HFFc6 (cell line): ENCODE measurements at regions not wholly inside any gene's neighbourhood (a gene's known extent, or its start where the extent isn't known, plus 50 kb on each side); places are given as distances from the start of the nearest gene placed in this dataset.

ENCODE experiments used
- DNase-seq: peaks from one replicate; pipeline ENCODE4 v3.0.0-alpha.2; 2018
- H3K27ac Mint-ChIP-seq: 2 replicates; pipeline ENCODE4 v1.8.0; 2020; ENCODE audit warnings: mild to moderate bottlenecking, mixed read lengths
- H3K27me3 Mint-ChIP-seq: 2 replicates; pipeline ENCODE4 v1.8.0; 2021; ENCODE audit warnings: mild to moderate bottlenecking, moderate library complexity, mixed read lengths; ENCODE audit not compliant: insufficient read depth
- H3K36me3 Mint-ChIP-seq: 2 replicates; pipeline ENCODE4 v1.8.0; 2021; ENCODE audit warnings: low read depth, mixed read lengths
- H3K4me1 Mint-ChIP-seq: 2 replicates; pipeline ENCODE4 v1.8.0; 2020; ENCODE audit warnings: low read depth, mixed read lengths
- H3K4me3 Mint-ChIP-seq: 2 replicates; pipeline ENCODE4 v1.8.0; 2020; ENCODE audit warnings: mild to moderate bottlenecking, moderate library complexity, mixed read lengths
- H3K9me3 Mint-ChIP-seq: 2 replicates; pipeline ENCODE4 v1.8.0; 2020; ENCODE audit warnings: mild to moderate bottlenecking, mixed read lengths
- TF ChIP-seq, protein P1 (sequence below): fragments of 200-600 bp; sonication (generic); IDR thresholded peaks from 2 replicates; pipeline ENCODE4 v1.5.0; 2021; ENCODE audit warnings: antibody characterized with exemption, mild to moderate bottlenecking

DNA sequence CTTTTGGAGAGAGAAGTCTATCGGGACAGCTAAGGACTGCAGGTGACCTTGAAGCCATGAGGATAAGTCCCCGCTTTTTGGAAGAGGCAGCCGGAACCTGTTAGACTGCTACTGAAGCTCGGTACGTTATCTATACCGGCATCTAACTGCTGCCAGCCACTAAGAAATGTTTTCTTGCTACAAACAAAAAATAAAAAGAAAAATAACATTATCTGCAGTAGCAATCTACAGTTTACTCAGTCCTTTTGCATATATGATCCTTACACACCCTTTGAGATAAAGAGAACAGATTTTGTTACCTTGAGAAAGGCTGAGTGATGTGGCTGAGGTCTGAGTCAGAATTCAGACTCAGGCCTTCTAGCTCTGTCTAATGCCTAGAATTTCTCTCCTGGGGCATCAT is 314.6 kb downstream of the CDH26 start:
- peaks cover 9% of the 10 kb centered on the region for H3K4me1 Mint-ChIP-seq
- H3K9me3 Mint-ChIP-seq: no peaks in the 10 kb centered on the region
- no peak for DNase-seq
- H3K27ac Mint-ChIP-seq: no peak overlapping the region
- no peaks in the 10 kb centered on the region for H3K36me3 Mint-ChIP-seq
- H3K4me3 Mint-ChIP-seq: no peak overlapping the region
- TF ChIP-seq, protein P1, sequence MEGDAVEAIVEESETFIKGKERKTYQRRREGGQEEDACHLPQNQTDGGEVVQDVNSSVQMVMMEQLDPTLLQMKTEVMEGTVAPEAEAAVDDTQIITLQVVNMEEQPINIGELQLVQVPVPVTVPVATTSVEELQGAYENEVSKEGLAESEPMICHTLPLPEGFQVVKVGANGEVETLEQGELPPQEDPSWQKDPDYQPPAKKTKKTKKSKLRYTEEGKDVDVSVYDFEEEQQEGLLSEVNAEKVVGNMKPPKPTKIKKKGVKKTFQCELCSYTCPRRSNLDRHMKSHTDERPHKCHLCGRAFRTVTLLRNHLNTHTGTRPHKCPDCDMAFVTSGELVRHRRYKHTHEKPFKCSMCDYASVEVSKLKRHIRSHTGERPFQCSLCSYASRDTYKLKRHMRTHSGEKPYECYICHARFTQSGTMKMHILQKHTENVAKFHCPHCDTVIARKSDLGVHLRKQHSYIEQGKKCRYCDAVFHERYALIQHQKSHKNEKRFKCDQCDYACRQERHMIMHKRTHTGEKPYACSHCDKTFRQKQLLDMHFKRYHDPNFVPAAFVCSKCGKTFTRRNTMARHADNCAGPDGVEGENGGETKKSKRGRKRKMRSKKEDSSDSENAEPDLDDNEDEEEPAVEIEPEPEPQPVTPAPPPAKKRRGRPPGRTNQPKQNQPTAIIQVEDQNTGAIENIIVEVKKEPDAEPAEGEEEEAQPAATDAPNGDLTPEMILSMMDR: no peak
- H3K27me3 Mint-ChIP-seq: peaks cover 8% of the 10 kb centered on the region

DNA sequence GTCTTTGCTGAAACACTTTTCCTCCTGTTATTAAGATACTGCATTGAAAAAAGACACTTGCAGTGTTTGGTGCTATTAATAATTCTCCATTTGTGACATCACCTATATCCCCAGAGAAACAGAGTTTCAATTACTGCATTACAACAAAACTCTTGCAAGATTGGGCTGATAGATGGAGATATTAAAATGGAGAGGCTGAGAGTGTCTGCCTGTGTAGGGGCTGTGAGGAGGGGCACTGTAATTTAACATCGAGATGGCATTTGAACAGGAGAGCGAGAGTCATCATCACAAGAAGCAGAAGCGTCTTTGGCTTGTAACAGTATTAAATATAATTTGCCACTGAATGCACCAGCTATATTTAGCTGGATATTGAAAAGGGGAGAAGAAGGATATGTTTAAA is 316.5 kb downstream of the CDH26 start:
- peaks cover 18% of the 10 kb centered on the region for H3K4me1 Mint-ChIP-seq
- DNase-seq: no peak
- H3K36me3 Mint-ChIP-seq: no peaks in the 10 kb centered on the region
- H3K9me3 Mint-ChIP-seq: no peaks in the 10 kb centered on the region
- TF ChIP-seq, protein P1: no peak
- no peak overlapping the region for H3K4me3 Mint-ChIP-seq
- peaks cover 7% of the 10 kb centered on the region for H3K27me3 Mint-ChIP-seq
- no peak overlapping the region for H3K27ac Mint-ChIP-seq

DNA sequence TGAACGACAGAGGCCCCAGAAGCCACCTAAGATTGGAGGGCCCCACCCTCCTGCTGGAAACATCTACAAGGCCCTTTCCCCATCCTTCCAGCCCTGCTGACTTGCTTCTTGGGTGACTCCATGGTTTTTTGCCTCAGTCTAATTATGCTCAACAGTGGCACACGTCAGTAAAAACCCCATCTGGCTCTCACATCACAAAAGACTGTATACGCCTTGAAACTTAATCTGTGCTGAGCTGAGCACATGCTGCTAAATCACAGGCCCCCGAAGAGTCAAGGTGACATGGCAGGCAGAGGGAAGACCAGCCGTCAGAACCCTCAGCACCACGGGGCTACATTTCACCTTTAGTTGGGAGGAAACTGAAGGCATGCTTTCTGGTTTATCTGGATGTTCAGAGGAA is 323.1 kb downstream of the CDH26 start:
- Mint-ChIP-seq H3K27me3 (peaks cover 2% of the 10 kb centered on the region; the same call in 1 of the 2 replicates), H3K36me3 (peaks cover 6% of the 10 kb centered on the region), H3K27ac (no peak overlapping the region), H3K4me1 (peaks cover 12% of the 10 kb centered on the region), H3K9me3 (peaks cover 19% of the 10 kb centered on the region), H3K4me3 (no peak overlapping the region)
- TF ChIP-seq, protein P1: no peak
- DNase-seq: no peak

DNA sequence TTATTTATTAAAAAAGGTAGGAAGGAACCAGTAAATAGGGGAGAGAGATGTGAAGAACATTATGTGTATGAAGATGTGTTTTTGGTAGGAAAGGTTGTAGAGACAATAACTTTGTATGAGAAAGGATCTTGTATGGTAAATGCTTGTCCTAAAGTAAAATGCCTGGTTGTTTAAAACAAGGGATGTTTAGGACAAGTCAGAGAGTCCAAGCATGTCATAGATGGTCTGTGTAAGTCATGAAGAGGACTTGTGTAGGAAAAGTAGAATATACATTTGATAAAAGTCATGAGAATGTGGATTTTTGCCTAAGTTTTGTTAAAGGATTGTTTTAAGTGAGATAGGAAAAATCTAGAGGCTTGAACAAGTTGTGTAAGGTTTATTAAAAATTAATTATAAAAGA is 325.1 kb downstream of the CDH26 start:
- Mint-ChIP-seq H3K4me3 (no peak overlapping the region), H3K27me3 (peaks cover 2% of the 10 kb centered on the region; the same call in 1 of the 2 replicates), H3K36me3 (peaks cover 6% of the 10 kb centered on the region), H3K9me3 (peaks cover 21% of the 10 kb centered on the region), H3K27ac (no peak overlapping the region), H3K4me1 (peaks cover 12% of the 10 kb centered on the region)
- no peak for DNase-seq
- TF ChIP-seq, protein P1: no peak

DNA sequence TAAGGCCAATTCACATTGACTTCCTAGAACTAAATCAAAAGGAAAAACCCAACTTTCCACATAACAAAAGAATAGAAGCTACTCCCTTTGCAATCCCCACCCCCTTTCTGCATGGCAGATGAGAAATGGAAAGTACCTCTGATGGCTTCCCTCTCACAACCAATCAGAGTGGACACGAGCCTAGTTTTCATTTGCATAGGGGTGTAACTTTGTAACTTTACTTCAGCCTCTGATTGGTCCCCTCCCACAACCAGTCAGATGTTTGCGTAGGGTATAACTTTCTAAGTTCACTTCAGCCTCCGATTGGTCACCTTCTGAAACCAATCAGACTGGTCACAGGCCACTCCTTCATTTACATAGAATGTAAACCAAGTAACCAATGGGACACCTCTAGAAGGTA is 328.5 kb downstream of the CDH26 start:
- H3K27ac Mint-ChIP-seq: no peak overlapping the region
- H3K4me3 Mint-ChIP-seq: no peak overlapping the region
- peaks cover 28% of the 10 kb centered on the region for H3K9me3 Mint-ChIP-seq
- H3K4me1 Mint-ChIP-seq: no peaks in the 10 kb centered on the region; the same call in 1 of the 2 replicates
- no peak for DNase-seq
- peaks cover 11% of the 10 kb centered on the region for H3K27me3 Mint-ChIP-seq
- peaks cover 12% of the 10 kb centered on the region for H3K36me3 Mint-ChIP-seq
- TF ChIP-seq, protein P1: no peak

DNA sequence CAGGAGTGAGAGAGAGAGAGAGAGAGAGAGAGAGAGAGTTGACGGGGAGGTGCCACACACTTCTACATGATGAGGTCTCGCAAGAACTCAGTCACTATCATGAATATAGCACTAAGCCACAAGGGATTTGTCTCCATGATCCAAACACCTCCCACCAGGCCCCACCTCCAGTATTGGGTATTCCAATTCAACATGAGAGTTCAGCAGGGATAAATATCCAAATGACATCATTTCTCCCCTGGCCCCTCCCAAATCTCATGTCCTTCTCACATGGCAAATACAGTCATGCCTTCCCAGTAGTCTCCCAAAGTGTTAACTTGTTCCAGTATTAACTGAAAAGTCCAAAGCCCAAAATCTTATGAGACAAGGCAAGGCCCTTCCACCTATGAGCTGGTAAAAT is 330.7 kb downstream of the CDH26 start:
- Mint-ChIP-seq H3K4me3 (no peak overlapping the region), H3K9me3 (peaks cover 18% of the 10 kb centered on the region), H3K4me1 (no peaks in the 10 kb centered on the region; the same call in 1 of the 2 replicates), H3K36me3 (peaks cover 6% of the 10 kb centered on the region; the same call in 1 of the 2 replicates), H3K27me3 (peaks cover 9% of the 10 kb centered on the region), H3K27ac (no peak overlapping the region)
- TF ChIP-seq, protein P1: no peak
- DNase-seq: no peak
